Activated T-cell treated with anti-CD3 and anti-CD28 coated beads, Interleukin-2, amount 50 U/mL, for 24 hours (primary cell): ENCODE measurements at regions not wholly inside any gene's neighbourhood (a gene's known extent, or its start where the extent isn't known, plus 50 kb on each side); places are given as distances from the start of the nearest gene placed in this dataset.

Experiments
- DNase-seq: peaks from one replicate; pipeline ENCODE4 v3.0.0-alpha.2; 2020
- H3K27ac Mint-ChIP-seq: 2 replicates; pipeline ENCODE4 v1.8.0; 2020; ENCODE audit warnings: mild to moderate bottlenecking, mixed read lengths
- H3K27me3 Mint-ChIP-seq: 2 replicates; pipeline ENCODE4 v1.8.0; 2020; ENCODE audit warnings: mixed read lengths
- H3K36me3 Mint-ChIP-seq: 2 replicates; pipeline ENCODE4 v1.8.0; 2020; ENCODE audit warnings: low read depth, mixed read lengths
- H3K4me1 Mint-ChIP-seq: 2 replicates; pipeline ENCODE4 v1.8.0; 2020; ENCODE audit warnings: low read depth, mixed read lengths
- H3K4me3 Mint-ChIP-seq: 2 replicates; pipeline ENCODE4 v1.8.0; 2020; ENCODE audit warnings: mild to moderate bottlenecking, moderate library complexity, mixed read lengths
- H3K9me3 Mint-ChIP-seq: 2 replicates; pipeline ENCODE4 v1.8.0; 2020; ENCODE audit warnings: mixed read lengths

GRCh38 chr5:125530833-125531615, 784.6 kb upstream of the ZNF608 start:
- H3K27ac Mint-ChIP-seq = no peak overlapping the region
- H3K27me3 Mint-ChIP-seq = no peaks in the 10 kb centered on the region
- no peaks in the 10 kb centered on the region for H3K4me1 Mint-ChIP-seq
- H3K4me3 Mint-ChIP-seq = no peak overlapping the region
- peaks cover 7% of the 10 kb centered on the region for H3K9me3 Mint-ChIP-seq
- no peaks in the 10 kb centered on the region for H3K36me3 Mint-ChIP-seq
- DNase-seq = no peak

GRCh38 chr5:125536095-125536494, 789.7 kb upstream of the ZNF608 start:
- peaks cover 18% of the 10 kb centered on the region for H3K9me3 Mint-ChIP-seq
- no peaks in the 10 kb centered on the region for H3K27me3 Mint-ChIP-seq
- no peak overlapping the region for H3K27ac Mint-ChIP-seq
- H3K4me1 Mint-ChIP-seq = no peaks in the 10 kb centered on the region
- H3K4me3 Mint-ChIP-seq = no peak overlapping the region
- no peak for DNase-seq
- H3K36me3 Mint-ChIP-seq = no peaks in the 10 kb centered on the region

- H3K27me3 Mint-ChIP-seq = no peaks in the 10 kb centered on the region
- H3K4me1 Mint-ChIP-seq = no peaks in the 10 kb centered on the region
- H3K4me3 Mint-ChIP-seq = no peak overlapping the region
- peaks cover 19% of the 10 kb centered on the region for H3K9me3 Mint-ChIP-seq
- DNase-seq = no peak
- H3K27ac Mint-ChIP-seq = no peak overlapping the region
- H3K36me3 Mint-ChIP-seq = no peaks in the 10 kb centered on the region
These were observed 790.1 kb upstream of the ZNF608 start for GRCh38 chr5:125536582-125536981.

GRCh38 chr5:125537661-125538060, 791.2 kb upstream of the ZNF608 start:
- Mint-ChIP-seq H3K27ac (no peak overlapping the region), H3K4me1 (no peaks in the 10 kb centered on the region), H3K4me3 (no peak overlapping the region), H3K27me3 (no peaks in the 10 kb centered on the region), H3K36me3 (no peaks in the 10 kb centered on the region), H3K9me3 (peaks cover 19% of the 10 kb centered on the region)
- DNase-seq = no peak

- Mint-ChIP-seq H3K27me3 (no peaks in the 10 kb centered on the region), H3K9me3 (peaks cover 19% of the 10 kb centered on the region), H3K36me3 (no peaks in the 10 kb centered on the region), H3K27ac (no peak overlapping the region), H3K4me3 (no peak overlapping the region), H3K4me1 (no peaks in the 10 kb centered on the region)
- DNase-seq = no peak
These were observed 792.0 kb upstream of the ZNF608 start for GRCh38 chr5:125538469-125538868.

- H3K4me1 Mint-ChIP-seq = no peaks in the 10 kb centered on the region
- H3K27ac Mint-ChIP-seq = no peak overlapping the region
- no peak overlapping the region for H3K4me3 Mint-ChIP-seq
- H3K9me3 Mint-ChIP-seq = peaks cover 16% of the 10 kb centered on the region
- H3K36me3 Mint-ChIP-seq = no peaks in the 10 kb centered on the region
- DNase-seq = no peak
- H3K27me3 Mint-ChIP-seq = no peaks in the 10 kb centered on the region
These were observed 794.6 kb upstream of the ZNF608 start for GRCh38 chr5:125541085-125541484.

- no peaks in the 10 kb centered on the region for H3K27me3 Mint-ChIP-seq
- no peak overlapping the region for H3K27ac Mint-ChIP-seq
- peaks cover 6% of the 10 kb centered on the region for H3K9me3 Mint-ChIP-seq
- H3K4me1 Mint-ChIP-seq = no peaks in the 10 kb centered on the region
- H3K36me3 Mint-ChIP-seq = no peaks in the 10 kb centered on the region
- H3K4me3 Mint-ChIP-seq = no peak overlapping the region
- no peak for DNase-seq
These were observed 803.0 kb upstream of the ZNF608 start for GRCh38 chr5:125549322-125549911.

- Mint-ChIP-seq H3K4me1 (no peaks in the 10 kb centered on the region), H3K27ac (no peak overlapping the region), H3K36me3 (no peaks in the 10 kb centered on the region), H3K4me3 (no peak overlapping the region), H3K9me3 (peaks cover 6% of the 10 kb centered on the region), H3K27me3 (no peaks in the 10 kb centered on the region)
- DNase-seq = no peak
These were observed 803.8 kb upstream of the ZNF608 start for GRCh38 chr5:125550274-125550673.

GRCh38 chr5:125551246-125551645, 804.8 kb upstream of the ZNF608 start:
- Mint-ChIP-seq H3K9me3 (peaks cover 6% of the 10 kb centered on the region), H3K4me1 (no peaks in the 10 kb centered on the region), H3K27me3 (no peaks in the 10 kb centered on the region), H3K27ac (no peak overlapping the region), H3K36me3 (no peaks in the 10 kb centered on the region), H3K4me3 (no peak overlapping the region)
- DNase-seq = no peak

- Mint-ChIP-seq H3K4me1 (no peaks in the 10 kb centered on the region), H3K36me3 (no peaks in the 10 kb centered on the region), H3K9me3 (peaks cover 11% of the 10 kb centered on the region), H3K27ac (no peak overlapping the region), H3K27me3 (no peaks in the 10 kb centered on the region), H3K4me3 (no peak overlapping the region)
- DNase-seq = no peak
These were observed 805.4 kb upstream of the ZNF608 start for GRCh38 chr5:125551797-125552196.

- no peak for DNase-seq
- no peaks in the 10 kb centered on the region for H3K4me1 Mint-ChIP-seq
- H3K36me3 Mint-ChIP-seq = no peaks in the 10 kb centered on the region
- no peaks in the 10 kb centered on the region for H3K27me3 Mint-ChIP-seq
- H3K27ac Mint-ChIP-seq = no peak overlapping the region
- no peak overlapping the region for H3K4me3 Mint-ChIP-seq
- peaks cover 12% of the 10 kb centered on the region for H3K9me3 Mint-ChIP-seq
These were observed 806.0 kb upstream of the ZNF608 start for GRCh38 chr5:125552486-125552885.

- no peak overlapping the region for H3K4me3 Mint-ChIP-seq
- H3K9me3 Mint-ChIP-seq = peaks cover 10% of the 10 kb centered on the region
- no peaks in the 10 kb centered on the region for H3K36me3 Mint-ChIP-seq
- H3K27ac Mint-ChIP-seq = no peak overlapping the region
- no peaks in the 10 kb centered on the region for H3K4me1 Mint-ChIP-seq
- no peaks in the 10 kb centered on the region for H3K27me3 Mint-ChIP-seq
- DNase-seq = no peak
These were observed 807.9 kb upstream of the ZNF608 start for GRCh38 chr5:125554355-125554754.

- DNase-seq = no peak
- no peak overlapping the region for H3K4me3 Mint-ChIP-seq
- H3K27me3 Mint-ChIP-seq = no peaks in the 10 kb centered on the region
- no peaks in the 10 kb centered on the region for H3K4me1 Mint-ChIP-seq
- H3K36me3 Mint-ChIP-seq = no peaks in the 10 kb centered on the region
- H3K9me3 Mint-ChIP-seq = peaks cover 10% of the 10 kb centered on the region
- H3K27ac Mint-ChIP-seq = no peak overlapping the region
These were observed 809.2 kb upstream of the ZNF608 start for GRCh38 chr5:125555591-125555990.

- no peak for DNase-seq
- no peak overlapping the region for H3K27ac Mint-ChIP-seq
- peaks cover 10% of the 10 kb centered on the region for H3K9me3 Mint-ChIP-seq
- no peaks in the 10 kb centered on the region for H3K27me3 Mint-ChIP-seq
- H3K4me3 Mint-ChIP-seq = no peak overlapping the region
- no peaks in the 10 kb centered on the region for H3K4me1 Mint-ChIP-seq
- no peaks in the 10 kb centered on the region for H3K36me3 Mint-ChIP-seq
These were observed 811.6 kb upstream of the ZNF608 start for GRCh38 chr5:125558016-125558415.

- H3K27me3 Mint-ChIP-seq = no peaks in the 10 kb centered on the region
- H3K36me3 Mint-ChIP-seq = no peaks in the 10 kb centered on the region
- H3K4me1 Mint-ChIP-seq = no peaks in the 10 kb centered on the region
- DNase-seq = no peak
- H3K4me3 Mint-ChIP-seq = no peak overlapping the region
- H3K9me3 Mint-ChIP-seq = peaks cover 10% of the 10 kb centered on the region
- H3K27ac Mint-ChIP-seq = no peak overlapping the region
These were observed 812.0 kb upstream of the ZNF608 start for GRCh38 chr5:125558466-125558865.
